ENCODE measurements at regions not wholly inside any gene's neighbourhood (a gene's known extent, or its start where the extent isn't known, plus 50 kb on each side); places are given as distances from the start of the nearest gene placed in this dataset.
A peak's percentile ranks its signal among the peaks of the same experiment; 100 is the strongest.
"Not testable (repeated sequence)": the region's sequence is repeated elsewhere in the genome, so short reads cannot be mapped to it uniquely, and the experiment has no call there.

DNA sequence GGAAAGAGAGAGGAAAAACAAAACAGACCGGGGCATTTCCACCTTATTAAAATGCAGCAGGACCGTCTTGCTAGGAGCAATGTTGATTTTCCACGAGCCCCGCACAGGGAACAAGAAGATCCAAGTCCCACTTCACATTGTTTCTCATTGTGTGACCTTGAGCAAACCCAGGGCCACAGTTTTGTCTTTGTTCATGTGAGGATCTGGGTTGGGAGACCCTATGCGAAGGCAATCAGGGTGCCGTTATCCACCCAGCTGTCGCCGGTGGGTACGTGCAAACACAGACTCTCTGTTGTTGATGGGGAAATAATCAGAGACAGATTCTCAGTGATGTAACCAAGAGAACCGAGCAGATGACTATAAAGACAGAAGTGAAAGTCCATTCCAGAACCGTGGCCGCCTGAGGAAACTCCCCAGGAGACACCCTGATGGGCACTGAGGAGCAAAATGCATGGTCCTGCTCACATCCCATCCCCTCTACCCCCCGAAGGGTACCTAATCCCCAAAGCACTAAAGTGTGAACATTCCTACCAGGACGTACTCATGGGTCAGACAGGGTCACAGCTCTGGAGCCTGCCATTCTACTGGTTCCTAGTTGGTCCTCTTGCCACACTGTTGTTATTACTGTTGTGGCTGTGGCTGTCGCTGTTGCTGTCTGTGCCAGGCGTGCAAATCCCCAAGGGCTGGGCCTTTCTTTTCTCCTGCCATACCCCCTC is 102.7 kb upstream of the RBPJ start:
- no peak for DNase-seq

GRCh38 chr4:26218677-26219605 is 101.9 kb upstream of the RBPJ start:
- no peak for DNase-seq

GRCh38 chr4:26220696-26221095 is 100.1 kb upstream of the RBPJ start:
- DNase-seq, result no peak

GRCh38 chr4:26223155-26223554 is 97.7 kb upstream of the RBPJ start:
- no peak for DNase-seq

DNA sequence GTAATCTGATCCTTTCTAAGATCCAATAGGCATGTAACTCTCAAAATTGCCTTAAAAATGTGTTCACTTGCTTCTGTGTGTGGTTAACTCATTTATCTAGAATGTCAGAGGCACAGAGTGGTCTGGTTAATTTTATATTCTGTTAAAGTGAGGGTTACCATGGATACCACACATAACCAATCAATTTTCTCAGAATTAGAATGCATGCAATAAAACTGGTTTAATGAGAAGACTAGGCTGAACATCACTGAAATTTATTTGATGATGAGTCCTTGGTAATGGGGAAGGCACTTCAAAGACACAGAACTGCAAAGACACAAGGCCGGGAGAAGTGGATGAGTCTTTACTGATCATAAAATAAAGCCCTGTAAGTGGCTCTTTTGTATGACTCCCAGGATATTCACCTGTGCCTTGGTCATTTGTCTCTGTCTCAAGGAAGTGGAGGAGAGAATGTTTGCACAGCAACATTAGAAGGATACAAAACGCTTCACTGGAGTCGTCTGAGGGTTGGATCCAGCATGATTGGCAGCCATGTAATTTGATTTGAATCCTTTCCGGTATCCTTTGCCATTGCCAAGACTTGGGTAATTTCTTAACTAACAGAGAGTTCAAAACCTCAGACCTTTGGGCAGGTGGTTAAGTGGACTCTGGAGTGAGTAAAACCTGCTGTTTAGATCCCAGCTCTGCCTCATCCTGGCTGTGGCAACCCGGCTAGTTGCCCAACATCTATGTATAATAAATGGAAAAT is 94.0 kb upstream of the RBPJ start:
- DNase-seq, result no peak

DNA sequence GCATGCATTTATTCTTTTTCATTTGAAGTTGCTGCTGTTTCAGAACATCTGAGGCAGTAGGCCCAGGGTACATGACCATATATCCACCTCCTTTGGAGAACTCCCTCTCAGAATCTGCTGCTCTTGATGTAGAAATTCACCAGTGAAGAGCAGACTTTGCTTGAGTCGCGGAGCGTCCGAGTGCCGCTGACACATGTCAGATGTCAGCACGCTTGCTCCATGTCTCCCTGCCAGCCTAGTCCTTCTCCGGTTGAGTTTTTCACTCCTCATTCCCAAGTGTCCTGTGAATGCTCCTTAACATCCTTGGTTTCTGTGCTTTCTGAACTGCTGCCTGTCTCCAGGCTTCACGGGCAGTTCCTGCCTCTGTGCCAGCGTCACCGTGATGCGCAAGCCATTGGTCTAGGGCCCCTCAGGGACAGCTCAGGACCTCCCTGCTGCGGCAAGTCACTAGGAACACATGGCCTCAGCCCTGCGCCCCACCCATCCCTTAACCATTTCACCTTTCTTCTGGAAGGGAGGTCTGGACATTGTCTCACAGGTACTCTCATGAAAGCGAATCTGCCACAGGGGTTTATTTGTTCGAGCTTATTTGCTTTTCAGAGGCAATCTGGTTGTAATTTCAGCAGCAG is 93.1 kb upstream of the RBPJ start:
- DNase-seq, result no peak

- DNase-seq, result no peak
Measured at GRCh38 chr4:26228883-26229282, 91.9 kb upstream of the RBPJ start.

DNA sequence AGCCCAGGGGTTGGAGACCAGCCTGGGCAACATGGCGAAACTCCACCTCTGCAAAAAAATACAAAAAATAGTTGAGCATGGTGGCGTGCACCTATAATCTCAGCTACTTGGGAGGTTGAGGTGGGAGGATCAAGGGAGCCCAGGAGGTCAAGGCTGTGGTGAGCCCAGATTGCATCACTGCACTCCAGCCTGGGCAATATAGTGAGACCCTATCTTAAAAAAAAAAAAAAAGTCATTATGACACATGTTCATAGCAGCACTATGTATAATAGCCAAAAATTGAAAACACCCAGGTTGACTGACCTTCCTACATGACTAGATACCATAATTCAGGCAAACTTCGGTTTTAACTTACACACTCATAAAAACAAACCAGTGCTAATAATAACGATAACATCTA is 90.8 kb upstream of the RBPJ start:
- no peak for DNase-seq

GRCh38 chr4:26233350-26233749 is 87.5 kb upstream of the RBPJ start:
- DNase-seq, result no peak

DNA sequence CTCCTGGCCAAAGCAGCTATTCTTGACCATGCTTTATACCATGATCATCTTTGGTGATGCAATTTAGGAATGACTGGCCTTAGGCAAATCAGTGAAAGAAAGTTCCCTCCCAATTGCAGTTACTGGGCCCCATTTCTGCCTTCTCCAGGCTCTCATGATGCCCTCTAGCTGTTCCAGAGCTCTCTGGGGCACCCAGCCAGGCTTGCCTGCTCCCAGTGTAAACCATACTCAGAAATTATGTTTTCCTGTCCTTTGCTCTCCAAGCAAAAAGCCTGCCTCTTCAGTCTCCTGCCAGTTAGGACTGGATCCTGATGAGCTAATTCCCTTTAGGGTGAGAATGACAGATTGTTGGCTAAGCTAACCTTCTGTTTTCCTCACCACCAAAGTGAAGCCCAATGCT is 85.3 kb upstream of the RBPJ start:
- no peak for DNase-seq

DNA sequence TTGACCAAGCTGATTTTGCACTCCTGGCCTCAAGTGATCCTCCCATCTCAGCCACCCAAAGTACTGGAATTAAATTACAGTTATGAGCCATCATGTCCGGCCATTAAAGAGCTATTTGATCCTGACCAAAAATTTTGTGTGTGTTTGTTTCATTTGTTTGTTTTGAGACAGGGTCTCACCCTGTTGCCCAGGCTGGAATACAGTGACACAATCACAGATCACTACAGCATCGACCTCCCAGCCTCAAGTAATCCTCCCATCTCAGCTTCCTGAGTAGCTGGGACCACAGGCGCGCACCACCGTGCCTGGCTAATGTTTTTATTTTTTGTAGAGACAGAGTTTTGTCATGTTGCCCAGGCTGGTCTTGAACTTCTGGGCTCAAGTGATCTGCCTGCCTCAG is 82.9 kb upstream of the RBPJ start:
- DNase-seq, result no peak

- no peak for DNase-seq
Measured at GRCh38 chr4:26238426-26238777, 82.4 kb upstream of the RBPJ start.

- DNase-seq, result peak; percentile 79
Measured at GRCh38 chr4:26238778-26239679, 81.8 kb upstream of the RBPJ start.

DNA sequence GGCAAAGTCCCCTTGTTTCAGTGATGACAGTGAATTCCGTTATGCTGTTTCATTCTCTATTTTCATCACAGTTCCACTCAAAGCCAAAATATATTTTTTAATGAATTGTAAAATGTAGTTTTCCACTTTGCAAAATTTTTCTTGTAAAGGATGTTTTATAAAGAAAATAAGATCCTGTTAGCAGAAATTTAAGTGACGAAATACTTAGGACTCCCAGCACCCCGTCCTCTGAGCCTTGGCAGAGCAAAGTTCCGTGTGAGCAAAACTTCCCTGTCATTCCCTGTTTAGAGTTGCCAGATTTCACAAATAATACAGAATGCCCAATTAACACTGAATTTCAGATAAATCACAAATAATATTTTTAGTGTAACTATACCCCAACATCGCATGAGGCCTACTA is 81.0 kb upstream of the RBPJ start:
- DNase-seq, result no peak

- no peak for DNase-seq
Measured at GRCh38 chr4:26241179-26241578, 79.6 kb upstream of the RBPJ start.

- DNase-seq, result no peak
Measured at GRCh38 chr4:26242451-26242850, 78.4 kb upstream of the RBPJ start.

DNA sequence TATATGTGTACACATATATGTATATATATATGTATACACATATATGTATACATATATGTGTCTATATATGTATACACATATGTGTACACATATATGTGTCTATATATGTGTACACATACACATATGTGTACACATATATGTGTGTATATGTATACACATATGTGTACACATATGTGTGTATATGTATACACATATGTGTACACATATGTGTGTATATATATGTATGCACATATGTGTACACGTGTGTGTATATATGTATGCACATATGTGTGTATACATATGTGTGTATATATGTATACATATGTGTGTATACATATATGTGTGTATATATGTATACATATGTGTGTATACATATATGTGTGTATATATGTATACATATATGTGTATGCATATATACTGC is 76.7 kb upstream of the RBPJ start:
- DNase-seq, result not testable (repeated sequence)

DNA sequence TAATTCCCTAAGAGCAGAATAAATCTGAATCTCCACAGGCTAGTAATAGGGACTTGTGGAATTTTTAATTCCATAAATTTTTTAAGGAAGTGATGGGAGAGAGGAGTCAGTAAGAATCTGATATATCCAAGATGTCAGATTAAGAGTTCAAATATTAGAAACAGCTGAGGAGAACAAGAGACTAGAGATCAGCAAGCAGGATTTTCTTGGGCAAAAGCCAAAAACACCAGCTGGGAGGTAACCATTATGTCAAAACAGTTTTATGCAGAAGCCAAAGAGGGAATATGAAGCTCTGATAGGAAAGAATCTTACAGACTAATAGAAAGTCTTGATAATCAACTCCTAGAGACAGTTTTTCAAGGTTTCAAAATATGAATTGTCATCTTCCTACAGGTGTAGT is 72.2 kb upstream of the RBPJ start:
- no peak for DNase-seq

DNA sequence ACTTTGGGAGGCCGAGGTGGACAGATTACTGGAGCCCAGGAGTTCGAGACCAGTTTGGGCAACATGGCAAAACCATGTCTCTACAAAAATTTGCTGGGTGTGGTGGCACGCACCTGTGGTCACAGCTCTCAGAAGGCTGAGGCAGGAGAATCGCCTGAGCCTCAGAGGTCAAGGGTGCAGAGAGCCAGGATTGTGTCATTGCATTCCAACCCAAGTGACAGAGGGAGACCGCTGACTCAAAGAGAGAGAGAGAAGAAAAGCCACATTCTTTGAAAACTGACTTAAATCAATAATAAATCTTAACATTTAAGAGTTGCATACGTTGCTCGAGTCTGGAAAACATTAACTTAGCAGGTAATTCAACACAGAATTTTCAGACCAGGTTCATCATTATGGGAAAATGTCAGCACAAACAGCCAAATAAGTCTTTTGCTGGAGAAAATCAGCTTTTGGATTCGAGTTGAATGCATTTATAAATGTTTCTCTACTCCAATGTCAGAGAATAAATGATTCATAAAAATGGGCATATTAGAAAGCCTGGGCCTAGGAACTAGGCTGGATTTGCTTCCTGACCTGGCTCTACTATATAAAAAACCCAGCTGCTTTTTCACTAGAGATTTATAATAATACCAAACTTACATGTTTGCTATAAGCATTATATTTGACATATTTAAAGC is 68.3 kb upstream of the RBPJ start:
- no peak for DNase-seq

DNA sequence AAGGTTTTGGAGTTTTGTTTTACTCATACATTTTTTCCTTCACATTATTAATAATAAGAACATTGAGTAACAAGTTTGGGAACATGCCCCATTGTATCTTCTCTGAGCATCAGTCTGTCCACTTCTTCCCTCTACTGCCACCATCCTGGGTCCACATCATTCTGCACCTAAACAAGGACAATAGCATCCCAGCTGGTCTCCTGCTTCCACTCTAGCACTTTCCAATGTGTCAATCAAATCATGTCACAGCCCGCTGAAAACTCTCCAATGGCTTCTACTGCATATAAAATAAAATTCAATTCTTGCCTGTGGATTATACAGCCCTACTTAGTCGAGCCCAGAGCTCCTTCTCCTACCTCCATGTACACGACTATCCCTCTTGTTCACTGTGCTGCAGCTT is 66.8 kb upstream of the RBPJ start:
- DNase-seq, result no peak

- DNase-seq, result no peak
Measured at GRCh38 chr4:26255989-26256388, 64.8 kb upstream of the RBPJ start.

- DNase-seq, result not testable (repeated sequence)
Measured at GRCh38 chr4:26257444-26257843, 63.4 kb upstream of the RBPJ start.

Data from SHP77 treated with DMSO at 0.1 percent for 48 hours (cell line).